ENCODE measurements at regions not wholly inside any gene's neighbourhood (a gene's known extent, or its start where the extent isn't known, plus 50 kb on each side); places are given as distances from the start of the nearest gene placed in this dataset.
"Not testable (repeated sequence)": the region's sequence is repeated elsewhere in the genome, so short reads cannot be mapped to it uniquely, and the experiment has no call there.

DNA sequence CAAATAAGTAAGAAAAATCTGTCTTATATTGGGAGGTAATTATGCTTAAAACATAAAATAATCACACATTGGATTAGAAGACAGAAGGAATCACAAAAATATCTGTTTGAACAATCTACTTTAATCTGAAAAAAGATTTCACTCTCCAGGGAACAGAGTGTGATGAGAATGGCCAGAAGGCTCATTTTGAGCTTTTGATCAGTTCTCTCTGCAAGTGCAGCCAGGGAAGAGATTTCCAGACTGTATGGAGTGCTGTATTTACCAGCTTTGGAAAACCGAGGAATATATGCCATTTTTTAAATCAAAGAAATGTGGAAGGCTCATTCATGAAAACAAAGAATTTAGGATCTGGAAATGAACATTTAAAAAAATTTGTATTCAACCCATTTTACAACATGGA lies 83.0 kb upstream of the WAC start:
- Mint-ChIP-seq H3K4me1 (ENCODE audit: low read depth) (no peaks in the 10 kb centered on the region), H3K27ac (no peak overlapping the region), H3K4me3 (no peak overlapping the region), H3K9me3 (peaks cover 2% of the 10 kb centered on the region), H3K36me3 (ENCODE audit: low read depth) (no peaks in the 10 kb centered on the region), H3K27me3 (peaks cover 10% of the 10 kb centered on the region)
- H3K4me3 ChIP-seq (ENCODE audit: low read length), result no peak overlapping the region
- TF ChIP-seq, protein P1, sequence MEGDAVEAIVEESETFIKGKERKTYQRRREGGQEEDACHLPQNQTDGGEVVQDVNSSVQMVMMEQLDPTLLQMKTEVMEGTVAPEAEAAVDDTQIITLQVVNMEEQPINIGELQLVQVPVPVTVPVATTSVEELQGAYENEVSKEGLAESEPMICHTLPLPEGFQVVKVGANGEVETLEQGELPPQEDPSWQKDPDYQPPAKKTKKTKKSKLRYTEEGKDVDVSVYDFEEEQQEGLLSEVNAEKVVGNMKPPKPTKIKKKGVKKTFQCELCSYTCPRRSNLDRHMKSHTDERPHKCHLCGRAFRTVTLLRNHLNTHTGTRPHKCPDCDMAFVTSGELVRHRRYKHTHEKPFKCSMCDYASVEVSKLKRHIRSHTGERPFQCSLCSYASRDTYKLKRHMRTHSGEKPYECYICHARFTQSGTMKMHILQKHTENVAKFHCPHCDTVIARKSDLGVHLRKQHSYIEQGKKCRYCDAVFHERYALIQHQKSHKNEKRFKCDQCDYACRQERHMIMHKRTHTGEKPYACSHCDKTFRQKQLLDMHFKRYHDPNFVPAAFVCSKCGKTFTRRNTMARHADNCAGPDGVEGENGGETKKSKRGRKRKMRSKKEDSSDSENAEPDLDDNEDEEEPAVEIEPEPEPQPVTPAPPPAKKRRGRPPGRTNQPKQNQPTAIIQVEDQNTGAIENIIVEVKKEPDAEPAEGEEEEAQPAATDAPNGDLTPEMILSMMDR (IDR thresholded peaks at IDR 0.05), result no peak
- H3K27me3 ChIP-seq (ENCODE audit: control insufficient read depth in 1 of 2, insufficient read depth in 2 of 2, low read length in 2 of 2), result peaks cover 0 to 2% of the 10 kb centered on the region in 2 experiments
- ATAC-seq (ENCODE audit: poor library complexity) (no peak), DNase-seq (no peak)
- H3K36me3 ChIP-seq (ENCODE audit: insufficient read depth, low read length), result no peaks in the 10 kb centered on the region
- CTCF ChIA-PET, result interaction anchor here (1.4 kb wide), 1 partner anchor 22 kb away, joined by 3 read pairs; no protein-coding TSS in a partner anchor
- no peaks in the 10 kb centered on the region for H3K9me3 ChIP-seq (ENCODE audit: control insufficient read depth in 1 of 2, insufficient read depth in 1 of 2, low read length in 2 of 2)
- intact Hi-C loops (cut with DNase I, micrococcal nuclease), result no loop called here
- H3K27ac ChIP-seq (ENCODE audit: low read depth in 1 of 2, low read length in 2 of 2), result no peak overlapping the region
- POLR2A ChIA-PET, result no interaction called here
- no peaks in the 10 kb centered on the region for H3K4me1 ChIP-seq (ENCODE audit: insufficient read depth, low read length)

DNA sequence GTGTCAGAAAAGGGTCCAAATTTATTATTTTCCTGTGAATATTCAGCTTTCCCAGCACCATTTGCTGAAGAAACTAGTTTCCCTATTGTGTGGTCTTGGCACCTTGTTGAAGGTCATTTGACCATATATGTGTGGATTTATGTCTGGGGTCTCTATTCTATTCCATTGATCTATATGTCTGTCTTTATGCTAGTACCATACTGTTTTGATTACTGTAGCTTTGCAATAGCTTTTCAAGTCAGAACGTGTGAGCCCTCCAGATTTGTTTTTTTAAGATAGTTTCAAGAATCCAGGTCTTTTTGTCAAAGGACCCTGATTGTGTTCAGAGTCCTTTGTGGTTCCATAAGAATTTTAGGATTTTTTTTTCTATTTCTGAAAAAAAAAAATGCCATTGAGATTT lies 79.0 kb upstream of the WAC start:
- H3K27ac Mint-ChIP-seq, result no peak overlapping the region
- ATAC-seq (ENCODE audit: poor library complexity) (no peak), DNase-seq (no peak)
- intact Hi-C loops (cut with DNase I, micrococcal nuclease), result no loop called here
- CTCF ChIA-PET, result no interaction called here
- no peaks in the 10 kb centered on the region for H3K36me3 ChIP-seq (ENCODE audit: insufficient read depth, low read length)
- no peaks in the 10 kb centered on the region for H3K4me1 ChIP-seq (ENCODE audit: insufficient read depth, low read length)
- H3K4me3 Mint-ChIP-seq, result no peak overlapping the region
- no peaks in the 10 kb centered on the region for H3K36me3 Mint-ChIP-seq (ENCODE audit: low read depth)
- no peaks in the 10 kb centered on the region for H3K4me1 Mint-ChIP-seq (ENCODE audit: low read depth)
- POLR2A ChIA-PET, result no interaction called here
- H3K9me3 ChIP-seq (ENCODE audit: control insufficient read depth in 1 of 2, insufficient read depth in 1 of 2, low read length in 2 of 2), result no peaks in the 10 kb centered on the region
- peaks cover 37% of the 10 kb centered on the region for H3K27me3 Mint-ChIP-seq
- H3K27me3 ChIP-seq (ENCODE audit: control insufficient read depth in 1 of 2, insufficient read depth in 2 of 2, low read length in 2 of 2), result peaks cover 0 to 1% of the 10 kb centered on the region in 2 experiments
- no peak overlapping the region for H3K4me3 ChIP-seq (ENCODE audit: low read length)
- peaks cover 2% of the 10 kb centered on the region for H3K9me3 Mint-ChIP-seq
- H3K27ac ChIP-seq (ENCODE audit: low read depth in 1 of 2, low read length in 2 of 2), result no peak overlapping the region
- TF ChIP-seq, protein P1 (IDR thresholded peaks at IDR 0.05), result no peak

DNA sequence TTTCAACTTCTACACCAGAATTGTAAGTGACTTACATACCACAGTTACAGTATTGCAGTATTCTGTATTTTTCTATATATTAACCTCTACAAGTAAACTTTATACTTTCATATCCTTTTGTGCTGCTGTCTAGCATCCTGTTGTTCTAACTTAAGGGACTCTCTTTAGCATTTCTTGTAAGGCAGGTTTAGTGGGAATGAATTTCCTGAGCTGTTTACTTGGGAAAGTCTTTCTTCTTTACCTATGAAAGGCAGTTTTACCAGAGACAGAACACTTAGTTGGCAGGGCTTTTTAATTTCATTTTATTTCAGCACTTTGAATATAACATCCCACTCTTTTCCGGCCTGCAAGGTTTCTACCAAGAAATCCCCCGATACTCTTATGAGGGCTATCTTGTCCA lies 75.8 kb upstream of the WAC start:
- Histone ChIP-seq H3K36me3 (ENCODE audit: insufficient read depth, low read length) (no peaks in the 10 kb centered on the region), H3K27me3 (ENCODE audit: control insufficient read depth in 1 of 2, insufficient read depth in 2 of 2, low read length in 2 of 2) (no peaks in the 10 kb centered on the region), H3K4me1 (ENCODE audit: insufficient read depth, low read length) (no peaks in the 10 kb centered on the region), H3K9me3 (ENCODE audit: control insufficient read depth in 1 of 2, insufficient read depth in 1 of 2, low read length in 2 of 2) (no peaks in the 10 kb centered on the region), H3K27ac (ENCODE audit: low read depth in 1 of 2, low read length in 2 of 2) (no peak overlapping the region), H3K4me3 (ENCODE audit: low read length) (no peak overlapping the region)
- TF ChIP-seq, protein P1 (IDR thresholded peaks at IDR 0.05), result no peak
- DNase-seq (no peak), ATAC-seq (ENCODE audit: poor library complexity) (no peak)
- intact Hi-C loops (cut with DNase I, micrococcal nuclease), result no loop called here
- Mint-ChIP-seq H3K27me3 (peaks cover 46% of the 10 kb centered on the region), H3K4me1 (ENCODE audit: low read depth) (no peaks in the 10 kb centered on the region), H3K4me3 (no peak overlapping the region), H3K36me3 (ENCODE audit: low read depth) (no peaks in the 10 kb centered on the region), H3K9me3 (peaks cover 2% of the 10 kb centered on the region), H3K27ac (no peak overlapping the region)
- ChIA-PET POLR2A (no interaction called here), CTCF (no interaction called here)

DNA sequence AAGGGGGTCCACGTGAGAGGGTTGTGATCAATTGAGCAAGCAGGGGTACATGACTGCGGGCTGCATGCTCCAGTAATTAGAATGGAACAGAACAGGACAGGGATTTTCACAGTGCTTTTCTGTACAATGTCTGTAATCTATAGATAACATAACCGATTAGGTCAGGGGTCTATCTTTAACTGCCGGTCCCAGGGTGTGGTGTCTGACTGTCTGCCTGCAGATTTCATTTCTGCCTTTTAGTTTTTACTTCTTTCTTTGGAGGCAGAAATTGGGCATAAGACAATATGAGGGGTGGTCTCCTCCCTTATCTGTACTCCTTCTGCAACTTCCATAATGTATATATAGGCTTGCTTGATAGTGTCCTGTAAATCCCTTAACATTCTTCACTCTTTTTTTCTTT lies 75.0 kb upstream of the WAC start:
- H3K36me3 Mint-ChIP-seq (ENCODE audit: low read depth); H3K27me3 ChIP-seq (ENCODE audit: control insufficient read depth in 1 of 2, insufficient read depth in 2 of 2, low read length in 2 of 2); POLR2A ChIA-PET; H3K4me3 Mint-ChIP-seq; H3K9me3 Mint-ChIP-seq; H3K27ac Mint-ChIP-seq; DNase-seq; H3K27ac ChIP-seq (ENCODE audit: low read depth in 1 of 2, low read length in 2 of 2); CTCF ChIA-PET; intact Hi-C loops (cut with DNase I, micrococcal nuclease); H3K36me3 ChIP-seq (ENCODE audit: insufficient read depth, low read length); H3K4me1 ChIP-seq (ENCODE audit: insufficient read depth, low read length); H3K9me3 ChIP-seq (ENCODE audit: control insufficient read depth in 1 of 2, insufficient read depth in 1 of 2, low read length in 2 of 2); H3K4me3 ChIP-seq (ENCODE audit: low read length); H3K4me1 Mint-ChIP-seq (ENCODE audit: low read depth); ATAC-seq (ENCODE audit: poor library complexity): not testable (repeated sequence)
- peaks cover 46% of the 10 kb centered on the region for H3K27me3 Mint-ChIP-seq

Data from CD4-positive, alpha-beta T cell (primary cell).